ENCODE measurements at regions not wholly inside any gene's neighbourhood (a gene's known extent, or its start where the extent isn't known, plus 50 kb on each side); places are given as distances from the start of the nearest gene placed in this dataset.

- H3K4me3 ChIP-seq (replicated peaks in 1 of 3) = no peak overlapping the region
- H3K27me3 ChIP-seq = no peaks in the 10 kb centered on the region
- no peak for DNase-seq
- H3K4me1 ChIP-seq = no peaks in the 10 kb centered on the region
- H3K9me3 ChIP-seq = no peaks in the 10 kb centered on the region
- H3K27ac ChIP-seq = no peak overlapping the region
- H3K36me3 ChIP-seq = no peaks in the 10 kb centered on the region
- intact Hi-C loops (cut with DNase I) = no loop called here
- WGBS, 2 donors = 83 to 93% methylated on average over 1 of the region's 1 CpG
- no peak for TF ChIP-seq POLR2A (IDR thresholded peaks at IDR 0.05)
- no peak for TF ChIP-seq CTCF (IDR thresholded peaks at IDR 0.05)
Observed at GRCh38 chrX:13389501-13389900, 69.6 kb upstream of the ATXN3L start.

GRCh38 chrX:13387666-13388494 is 68.0 kb upstream of the ATXN3L start:
- H3K36me3 ChIP-seq = no peaks in the 10 kb centered on the region
- TF ChIP-seq CTCF (IDR thresholded peaks at IDR 0.05) = no peak
- TF ChIP-seq POLR2A (IDR thresholded peaks at IDR 0.05) = no peak
- no peaks in the 10 kb centered on the region for H3K9me3 ChIP-seq
- H3K27me3 ChIP-seq = no peaks in the 10 kb centered on the region
- WGBS, 2 donors = 62 to 89% methylated on average over 2 of the region's 2 CpGs
- H3K27ac ChIP-seq = no peak overlapping the region
- no peaks in the 10 kb centered on the region for H3K4me1 ChIP-seq
- intact Hi-C loops (cut with DNase I) = no loop called here
- H3K4me3 ChIP-seq (replicated peaks in 1 of 3) = no peak overlapping the region
- no peak for DNase-seq

GRCh38 chrX:13386636-13387035 is 66.8 kb upstream of the ATXN3L start:
- H3K27me3 ChIP-seq = no peaks in the 10 kb centered on the region
- H3K36me3 ChIP-seq = no peaks in the 10 kb centered on the region
- no peak overlapping the region for H3K27ac ChIP-seq

GRCh38 chrX:13386092-13386491 is 66.2 kb upstream of the ATXN3L start:
- 85 to 93% methylated on average over 3 of the region's 3 CpGs for WGBS, 2 donors
- Histone ChIP-seq H3K27me3 (no peaks in the 10 kb centered on the region), H3K9me3 (no peaks in the 10 kb centered on the region), H3K27ac (no peak overlapping the region), H3K4me3 (replicated peaks in 1 of 3) (no peak overlapping the region), H3K4me1 (no peaks in the 10 kb centered on the region), H3K36me3 (no peaks in the 10 kb centered on the region)
- intact Hi-C loops (cut with DNase I) = no loop called here
- no peak for TF ChIP-seq POLR2A (IDR thresholded peaks at IDR 0.05)
- no peak for TF ChIP-seq CTCF (IDR thresholded peaks at IDR 0.05)
- no peak for DNase-seq

More at GRCh38 chrX:13386636-13387035, 66.8 kb upstream of the ATXN3L start:
- intact Hi-C loops (cut with DNase I) = no loop called here
- no peak for DNase-seq
- H3K4me3 ChIP-seq (replicated peaks in 1 of 3) = no peak overlapping the region
- no peaks in the 10 kb centered on the region for H3K4me1 ChIP-seq
- TF ChIP-seq POLR2A (IDR thresholded peaks at IDR 0.05) (no peak), CTCF (IDR thresholded peaks at IDR 0.05) (no peak)
- no peaks in the 10 kb centered on the region for H3K9me3 ChIP-seq

GRCh38 chrX:13383907-13384306 is 64.1 kb upstream of the ATXN3L start:
- H3K27ac ChIP-seq = no peak overlapping the region
- no peak for TF ChIP-seq CTCF (IDR thresholded peaks at IDR 0.05)
- no peak for TF ChIP-seq POLR2A (IDR thresholded peaks at IDR 0.05)
- no peak overlapping the region for H3K4me3 ChIP-seq (replicated peaks in 1 of 3)
- H3K36me3 ChIP-seq = no peaks in the 10 kb centered on the region
- no peaks in the 10 kb centered on the region for H3K9me3 ChIP-seq
- intact Hi-C loops (cut with DNase I) = no loop called here
- no peaks in the 10 kb centered on the region for H3K4me1 ChIP-seq
- 80 to 88% methylated on average over 4 to 5 of the region's 5 CpGs for WGBS, 2 donors
- H3K27me3 ChIP-seq = no peaks in the 10 kb centered on the region
- DNase-seq = no peak
